ENCODE measurements at regions not wholly inside any gene's neighbourhood (a gene's known extent, or its start where the extent isn't known, plus 50 kb on each side); places are given as distances from the start of the nearest gene placed in this dataset.

- TF ChIP-seq MXD4 (CRISPR knock-in tag; IDR thresholded peaks at IDR 0.05; ENCODE audit: borderline replicate concordance): no peak
- no peak for TF ChIP-seq KAT7 (CRISPR knock-in tag; IDR thresholded peaks at IDR 0.05; ENCODE audit: borderline replicate concordance)
- TF ChIP-seq AFF4 (CRISPR knock-in tag; IDR thresholded peaks at IDR 0.05; ENCODE audit: borderline replicate concordance): no peak
- TF ChIP-seq CTCF (IDR thresholded peaks at IDR 0.05): no peak
- TF ChIP-seq IRF1 (CRISPR knock-in tag; IDR thresholded peaks at IDR 0.05): no peak
- TF ChIP-seq ZNF263 (CRISPR knock-in tag; IDR thresholded peaks at IDR 0.05; ENCODE audit: low read depth): no peak
- no peak for TF ChIP-seq PRRX2 (CRISPR knock-in tag; IDR thresholded peaks at IDR 0.05)
- no peak for TF ChIP-seq GTF2I (CRISPR knock-in tag; conservative IDR thresholded peaks at IDR 0.05)
Observed at GRCh38 chr2:198282061-198282460, 477.7 kb downstream of the PLCL1 start.

Measured in WTC11 (cell line).